Loucy (cell line): ENCODE measurements at regions not wholly inside any gene's neighbourhood (a gene's known extent, or its start where the extent isn't known, plus 50 kb on each side); places are given as distances from the start of the nearest gene placed in this dataset.

Experiments
- H2AFZ ChIP-seq: fragments of 200-600 bp; sonication (generic); 2 replicates; pipeline ENCODE4 v1.6.0; 2016; ENCODE audit warnings: antibody characterized with exemption, mild to moderate bottlenecking, low read length, moderate library complexity
- H3F3A ChIP-seq: fragments of 200-600 bp; 2 replicates; pipeline ENCODE4 v1.6.0; 2016; ENCODE audit warnings: antibody characterized with exemption, low read depth, mild to moderate bottlenecking
- H3K27me3 ChIP-seq: fragments of 200-600 bp; sonication (generic); 2 replicates; pipeline ENCODE4 v1.6.1; 2014; ENCODE audit warnings: low read length, mild to moderate bottlenecking; ENCODE audit not compliant: insufficient read depth, poor library complexity, severe bottlenecking
- H3K36me3 ChIP-seq: fragments of 200-600 bp; sonication (generic); 2 replicates; pipeline ENCODE4 v1.6.1; 2016; ENCODE audit warnings: low read length; ENCODE audit not compliant: insufficient read depth
- H3K4me1 ChIP-seq: fragments of 200-600 bp; sonication (generic); 2 replicates; pipeline ENCODE4 v1.5.1; 2014; ENCODE audit warnings: low read length, mild to moderate bottlenecking; ENCODE audit not compliant: insufficient read depth, poor library complexity, severe bottlenecking
- H3K4me2 ChIP-seq: fragments of 200-600 bp; sonication (generic); 2 replicates; pipeline ENCODE4 v1.6.0; 2014; ENCODE audit warnings: antibody characterized with exemption, low read length, low read depth, mild to moderate bottlenecking; ENCODE audit not compliant: poor library complexity, severe bottlenecking
- H3K4me3 ChIP-seq: fragments of 200-600 bp; sonication (generic); 2 replicates; pipeline ENCODE4 v1.5.1; 2014; ENCODE audit warnings: low read length, mild to moderate bottlenecking, mixed read lengths; ENCODE audit not compliant: poor library complexity, severe bottlenecking
- H3K79me2 ChIP-seq: fragments of 200-600 bp; sonication (generic); 2 replicates; pipeline ENCODE4 v1.6.1; 2014; ENCODE audit warnings: low read length; ENCODE audit not compliant: insufficient read depth
- H3K9ac ChIP-seq: fragments of 200-600 bp; sonication (generic); 2 replicates; pipeline ENCODE4 v1.6.0; 2014; ENCODE audit warnings: mild to moderate bottlenecking, low read depth, low read length, moderate library complexity; ENCODE audit not compliant: poor library complexity, severe bottlenecking
- H3K9me2 ChIP-seq: fragments of 200-600 bp; sonication (generic); replicated peaks from 2 replicates; pipeline ENCODE4 v1.6.1; 2016; ENCODE audit warnings: low read depth, low read length, mixed read lengths
- H3K9me3 ChIP-seq: fragments of 200-600 bp; sonication (generic); 2 replicates; pipeline ENCODE4 v1.6.1; 2014; ENCODE audit warnings: mild to moderate bottlenecking, antibody characterized with exemption, low read length, low read depth; ENCODE audit not compliant: insufficient read depth
- H4K20me1 ChIP-seq: fragments of 200-600 bp; sonication (generic); 2 replicates; pipeline ENCODE4 v1.6.0; 2014; ENCODE audit warnings: antibody characterized with exemption, low read length, mild to moderate bottlenecking; ENCODE audit not compliant: insufficient read depth, poor library complexity, severe bottlenecking
- CTCF ChIP-seq: fragments of 200-600 bp; sonication (generic); conservative IDR thresholded peaks from 2 replicates; pipeline ENCODE4 v1.5.1; 2014; ENCODE audit warnings: mild to moderate bottlenecking, antibody characterized with exemption, low read length
- EZH2phosphoT487 ChIP-seq: fragments of 200-600 bp; IDR thresholded peaks from 2 replicates; pipeline ENCODE4 v1.6.1; 2018; ENCODE audit warnings: antibody characterized with exemption, mild to moderate bottlenecking, moderate library complexity, borderline replicate concordance

GRCh38 chr17:34760931-34761495 lies 181.6 kb downstream of the TMEM132E start:
- TF ChIP-seq EZH2phosphoT487 (no peak), CTCF (no peak)
- H3F3A ChIP-seq: no peaks in the 10 kb centered on the region
- H2AFZ ChIP-seq: no peak overlapping the region
- no peaks in the 10 kb centered on the region for H3K36me3 ChIP-seq
- H3K9me2 ChIP-seq: no peaks in the 10 kb centered on the region
- no peaks in the 10 kb centered on the region for H4K20me1 ChIP-seq
- no peak overlapping the region for H3K4me2 ChIP-seq
- H3K27me3 ChIP-seq: no peaks in the 10 kb centered on the region
- no peaks in the 10 kb centered on the region for H3K9me3 ChIP-seq
- no peaks in the 10 kb centered on the region for H3K79me2 ChIP-seq
- H3K9ac ChIP-seq: no peak overlapping the region
- no peak overlapping the region for H3K4me3 ChIP-seq
- H3K4me1 ChIP-seq: no peaks in the 10 kb centered on the region

- Histone ChIP-seq H3K4me1 (no peaks in the 10 kb centered on the region), H3K9ac (no peak overlapping the region), H3K4me2 (no peak overlapping the region), H3K79me2 (no peaks in the 10 kb centered on the region), H3K9me3 (no peaks in the 10 kb centered on the region), H2AFZ (no peak overlapping the region), H3K27me3 (no peaks in the 10 kb centered on the region), H4K20me1 (no peaks in the 10 kb centered on the region), H3K4me3 (no peak overlapping the region), H3K9me2 (no peaks in the 10 kb centered on the region), H3K36me3 (no peaks in the 10 kb centered on the region), H3F3A (no peaks in the 10 kb centered on the region)
- no peak for TF ChIP-seq CTCF
- no peak for TF ChIP-seq EZH2phosphoT487
These were observed 179.3 kb downstream of the TMEM132E start for GRCh38 chr17:34758718-34759117.

GRCh38 chr17:34758316-34758715 lies 178.9 kb downstream of the TMEM132E start:
- H3K9me2 ChIP-seq: no peaks in the 10 kb centered on the region
- no peaks in the 10 kb centered on the region for H4K20me1 ChIP-seq
- no peaks in the 10 kb centered on the region for H3K36me3 ChIP-seq
- no peaks in the 10 kb centered on the region for H3F3A ChIP-seq
- no peak overlapping the region for H2AFZ ChIP-seq
- no peak overlapping the region for H3K9ac ChIP-seq
- H3K4me1 ChIP-seq: no peaks in the 10 kb centered on the region
- TF ChIP-seq EZH2phosphoT487 (no peak), CTCF (no peak)
- H3K4me3 ChIP-seq: no peak overlapping the region
- no peak overlapping the region for H3K4me2 ChIP-seq
- H3K27me3 ChIP-seq: no peaks in the 10 kb centered on the region
- no peaks in the 10 kb centered on the region for H3K9me3 ChIP-seq
- no peaks in the 10 kb centered on the region for H3K79me2 ChIP-seq
